ENCODE measurements at regions not wholly inside any gene's neighbourhood (a gene's known extent, or its start where the extent isn't known, plus 50 kb on each side); places are given as distances from the start of the nearest gene placed in this dataset.

- BruUV-seq (replicated peaks): no TSS peak
- peaks cover 4% of the 10 kb centered on the region; the same call in 1 of the 2 replicates for H3K4me1 ChIP-seq (ENCODE audit: control insufficient read depth, insufficient read depth, low read length)
- POLR2A ChIA-PET: no interaction called here
- no peaks in the 10 kb centered on the region for H3K79me2 ChIP-seq (ENCODE audit: control insufficient read depth, insufficient read depth, low read length)
- FAIRE-seq (no peak), DNase-seq (ENCODE audit: low read depth, low spot score) (no peak), ATAC-seq (no peak)
- CTCF ChIA-PET: no interaction called here
- TF ChIP-seq CHD2 (IDR thresholded peaks at IDR 0.05; ENCODE audit: borderline replicate concordance, low read depth, low read length) (no peak), ELK1 (IDR thresholded peaks at IDR 0.05; ENCODE audit: low read depth, low read length) (no peak), NFYA (IDR thresholded peaks at IDR 0.05; ENCODE audit: borderline replicate concordance, low read depth, low read length) (no peak), CEBPB (IDR thresholded peaks at IDR 0.05; ENCODE audit: borderline replicate concordance in 1 of 2, low read depth in 2 of 2, low read length in 2 of 2) (no peak), KLF5 (IDR thresholded peaks at IDR 0.05; ENCODE audit: partially characterized antibody) (no peak), EP300 (IDR thresholded peaks at IDR 0.05; ENCODE audit: borderline replicate concordance in 1 of 2, control insufficient read depth in 1 of 2, low read depth in 2 of 2, low read length in 2 of 2) (no peak), POLR2AphosphoS2 (IDR thresholded peaks at IDR 0.05; ENCODE audit: low read depth, low read length) (no peak), WRNIP1 (IDR thresholded peaks at IDR 0.05; ENCODE audit: borderline replicate concordance, low read depth, low read length) (no peak), PAX5 (IDR thresholded peaks at IDR 0.05; ENCODE audit: borderline replicate concordance, low read depth, low read length) (no peak), RBBP5 (conservative IDR thresholded peaks at IDR 0.05) (no peak), ZNF217 (IDR thresholded peaks at IDR 0.05) (no peak)
- 56% methylated on average over 6 of the region's 6 CpGs for WGBS (ENCODE audit: insufficient coverage, insufficient replicate concordance, low lambda C conversion rate, missing lambda C conversion rate)
- H3K36me3 ChIP-seq (ENCODE audit: control insufficient read depth in 2 of 2, insufficient read depth in 2 of 2, low read length in 1 of 2): no peaks in the 10 kb centered on the region
- H3K4me2 ChIP-seq (ENCODE audit: control insufficient read depth, insufficient read depth): no peak overlapping the region
- H3K4me3 ChIP-seq: no peak overlapping the region
- intact Hi-C loops (cut with micrococcal nuclease; ENCODE audit: unreplicated experiment): no loop called here
- RAD21 ChIA-PET (ENCODE audit: unreplicated experiment): no interaction called here
- SMC1A ChIA-PET (ENCODE audit: uncharacterized antibody, unreplicated experiment): no interaction called here
- no peaks in the 10 kb centered on the region for H3K27me3 ChIP-seq (replicated peaks in 1 of 2; ENCODE audit: control insufficient read depth in 2 of 2, insufficient read depth in 2 of 2, low read length in 1 of 2)
- H3K9me3 ChIP-seq (replicated peaks; ENCODE audit: control insufficient read depth, insufficient read depth, low read length): no peaks in the 10 kb centered on the region
- in situ Hi-C loops (cut with MboI): no loop called here
- H2AFZ ChIP-seq (ENCODE audit: control insufficient read depth, low read depth, low read length): no peak overlapping the region
- no peak overlapping the region for H3K9ac ChIP-seq (ENCODE audit: control insufficient read depth, insufficient read depth, low read length)
- H4K20me1 ChIP-seq (ENCODE audit: control insufficient read depth, insufficient read depth): no peaks in the 10 kb centered on the region
- H3K27ac ChIP-seq (ENCODE audit: control insufficient read depth, insufficient read depth): no peak overlapping the region
Observed at GRCh38 chr2:60072609-60073008, 480.8 kb downstream of the BCL11A start.

Measured in GM12878 (cell line).